GM23338 (cell line): ENCODE measurements at regions not wholly inside any gene's neighbourhood (a gene's known extent, or its start where the extent isn't known, plus 50 kb on each side); places are given as distances from the start of the nearest gene placed in this dataset.

Experiments used
- CREB1 ChIP-seq: fragments of 250-450 bp; sonication (Bioruptor Pico); IDR thresholded peaks from 2 replicates; pipeline ENCODE4 v1.5.0; 2020; ENCODE audit warnings: low read depth, mild to moderate bottlenecking, moderate library complexity
- CTCF ChIP-seq, 2 experiments: fragments of 200-600 bp in 1 of 2; sonication (generic) in 1 of 2; conservative IDR thresholded peaks; 2 replicates each; pipeline versions ENCODE4 v1.5.1 to v1.6.1; 2016 to 2017; ENCODE audit warnings: antibody characterized with exemption in 2 of 2, low read depth in 2 of 2, mild to moderate bottlenecking in 2 of 2, moderate library complexity in 1 of 2
- EZH2 ChIP-seq: fragments of 200-600 bp; sonication (generic); IDR thresholded peaks from one replicate; pipeline ENCODE4 v1.8.0; 2017; ENCODE audit warnings: antibody characterized with exemption, mild to moderate bottlenecking, low read depth; ENCODE audit not compliant: unreplicated experiment
- EZH2phosphoT487 ChIP-seq: fragments of 200-600 bp; sonication (generic); IDR thresholded peaks from one replicate; pipeline ENCODE4 v1.8.1; 2018; ENCODE audit warnings: antibody characterized with exemption; ENCODE audit not compliant: unreplicated experiment
- JUNB ChIP-seq: IDR thresholded peaks from one replicate; pipeline ENCODE4 v1.6.1; 2016; ENCODE audit warnings: antibody characterized with exemption; ENCODE audit not compliant: unreplicated experiment
- NANOG ChIP-seq: IDR thresholded peaks from 2 replicates; pipeline ENCODE4 v1.6.1; 2016; ENCODE audit warnings: antibody characterized with exemption, borderline replicate concordance
- POLR2AphosphoS5 ChIP-seq: IDR thresholded peaks from 2 replicates; pipeline ENCODE4 v1.6.1; 2016; ENCODE audit warnings: antibody characterized with exemption, low read depth
- ZNF114 ChIP-seq: fragments of 250-450 bp; sonication (Bioruptor Pico); IDR thresholded peaks from 2 replicates; pipeline ENCODE4 v1.5.0; 2020; ENCODE audit warnings: mild to moderate bottlenecking, moderate library complexity
- ZNF331 ChIP-seq: fragments of 250-450 bp; sonication (Bioruptor Pico); IDR thresholded peaks from 2 replicates; pipeline ENCODE4 v1.5.0; 2020; ENCODE audit warnings: low read depth, mild to moderate bottlenecking, moderate library complexity
- TF ChIP-seq, protein P1 (sequence below): IDR thresholded peaks from one replicate; pipeline ENCODE4 v1.6.1; 2018; ENCODE audit warnings: antibody characterized with exemption; ENCODE audit not compliant: unreplicated experiment

- no peak for TF ChIP-seq EZH2phosphoT487
- no peak for TF ChIP-seq POLR2AphosphoS5
- no peak for TF ChIP-seq CTCF (conservative IDR thresholded peaks at IDR 0.05; ENCODE audit: low read depth in 2 of 2)
- TF ChIP-seq NANOG: no peak
- no peak for TF ChIP-seq EZH2
- TF ChIP-seq, protein P1, sequence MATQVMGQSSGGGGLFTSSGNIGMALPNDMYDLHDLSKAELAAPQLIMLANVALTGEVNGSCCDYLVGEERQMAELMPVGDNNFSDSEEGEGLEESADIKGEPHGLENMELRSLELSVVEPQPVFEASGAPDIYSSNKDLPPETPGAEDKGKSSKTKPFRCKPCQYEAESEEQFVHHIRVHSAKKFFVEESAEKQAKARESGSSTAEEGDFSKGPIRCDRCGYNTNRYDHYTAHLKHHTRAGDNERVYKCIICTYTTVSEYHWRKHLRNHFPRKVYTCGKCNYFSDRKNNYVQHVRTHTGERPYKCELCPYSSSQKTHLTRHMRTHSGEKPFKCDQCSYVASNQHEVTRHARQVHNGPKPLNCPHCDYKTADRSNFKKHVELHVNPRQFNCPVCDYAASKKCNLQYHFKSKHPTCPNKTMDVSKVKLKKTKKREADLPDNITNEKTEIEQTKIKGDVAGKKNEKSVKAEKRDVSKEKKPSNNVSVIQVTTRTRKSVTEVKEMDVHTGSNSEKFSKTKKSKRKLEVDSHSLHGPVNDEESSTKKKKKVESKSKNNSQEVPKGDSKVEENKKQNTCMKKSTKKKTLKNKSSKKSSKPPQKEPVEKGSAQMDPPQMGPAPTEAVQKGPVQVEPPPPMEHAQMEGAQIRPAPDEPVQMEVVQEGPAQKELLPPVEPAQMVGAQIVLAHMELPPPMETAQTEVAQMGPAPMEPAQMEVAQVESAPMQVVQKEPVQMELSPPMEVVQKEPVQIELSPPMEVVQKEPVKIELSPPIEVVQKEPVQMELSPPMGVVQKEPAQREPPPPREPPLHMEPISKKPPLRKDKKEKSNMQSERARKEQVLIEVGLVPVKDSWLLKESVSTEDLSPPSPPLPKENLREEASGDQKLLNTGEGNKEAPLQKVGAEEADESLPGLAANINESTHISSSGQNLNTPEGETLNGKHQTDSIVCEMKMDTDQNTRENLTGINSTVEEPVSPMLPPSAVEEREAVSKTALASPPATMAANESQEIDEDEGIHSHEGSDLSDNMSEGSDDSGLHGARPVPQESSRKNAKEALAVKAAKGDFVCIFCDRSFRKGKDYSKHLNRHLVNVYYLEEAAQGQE: no peak
- TF ChIP-seq CREB1 (CRISPR knock-in tag): no peak
- TF ChIP-seq JUNB: no peak
- no peak for TF ChIP-seq ZNF331 (CRISPR knock-in tag)
- TF ChIP-seq ZNF114 (CRISPR knock-in tag): no peak
Measured at GRCh38 chr7:152910545-152911225, 151.1 kb downstream of the ACTR3B start.
